ENCODE measurements at regions not wholly inside any gene's neighbourhood (a gene's known extent, or its start where the extent isn't known, plus 50 kb on each side); places are given as distances from the start of the nearest gene placed in this dataset.
A peak's percentile ranks its signal among the peaks of the same experiment; 100 is the strongest.

DNA sequence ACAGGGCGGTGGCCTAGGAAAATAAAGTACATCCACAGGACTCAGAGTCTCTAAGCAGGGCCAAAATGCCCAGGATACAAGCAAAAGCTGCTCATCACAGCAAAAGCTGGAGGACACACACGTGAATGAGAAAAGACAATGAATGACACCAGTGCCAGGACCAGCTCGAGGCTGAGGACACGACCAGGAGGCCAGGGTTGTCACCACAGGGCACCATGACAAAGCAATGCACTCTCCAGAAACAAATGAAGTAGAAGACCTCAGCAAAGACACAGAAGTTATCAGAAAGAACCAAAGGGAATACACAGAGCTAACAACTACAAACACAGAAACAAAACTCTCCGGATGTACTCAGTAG lies 92.1 kb downstream of the FOXL3 start:
- TF ChIP-seq, protein P1, sequence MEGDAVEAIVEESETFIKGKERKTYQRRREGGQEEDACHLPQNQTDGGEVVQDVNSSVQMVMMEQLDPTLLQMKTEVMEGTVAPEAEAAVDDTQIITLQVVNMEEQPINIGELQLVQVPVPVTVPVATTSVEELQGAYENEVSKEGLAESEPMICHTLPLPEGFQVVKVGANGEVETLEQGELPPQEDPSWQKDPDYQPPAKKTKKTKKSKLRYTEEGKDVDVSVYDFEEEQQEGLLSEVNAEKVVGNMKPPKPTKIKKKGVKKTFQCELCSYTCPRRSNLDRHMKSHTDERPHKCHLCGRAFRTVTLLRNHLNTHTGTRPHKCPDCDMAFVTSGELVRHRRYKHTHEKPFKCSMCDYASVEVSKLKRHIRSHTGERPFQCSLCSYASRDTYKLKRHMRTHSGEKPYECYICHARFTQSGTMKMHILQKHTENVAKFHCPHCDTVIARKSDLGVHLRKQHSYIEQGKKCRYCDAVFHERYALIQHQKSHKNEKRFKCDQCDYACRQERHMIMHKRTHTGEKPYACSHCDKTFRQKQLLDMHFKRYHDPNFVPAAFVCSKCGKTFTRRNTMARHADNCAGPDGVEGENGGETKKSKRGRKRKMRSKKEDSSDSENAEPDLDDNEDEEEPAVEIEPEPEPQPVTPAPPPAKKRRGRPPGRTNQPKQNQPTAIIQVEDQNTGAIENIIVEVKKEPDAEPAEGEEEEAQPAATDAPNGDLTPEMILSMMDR (IDR thresholded peaks at IDR 0.05 in 8 of 11, conservative IDR thresholded peaks at IDR 0.05 in 3 of 11) = no peak
- no peak for TF ChIP-seq POLR2A (IDR thresholded peaks at IDR 0.05)
- TF ChIP-seq POLR2AphosphoS5 (IDR thresholded peaks at IDR 0.05) = peak in 1 of 3 donors; percentile 29
